K562 (cell line): ENCODE measurements at regions not wholly inside any gene's neighbourhood (a gene's known extent, or its start where the extent isn't known, plus 50 kb on each side); places are given as distances from the start of the nearest gene placed in this dataset.
A peak's percentile ranks its signal among the peaks of the same experiment; 100 is the strongest.

Experiments
- C11orf30 ChIP-seq: fragments of 450-650 bp; IDR thresholded peaks from 2 replicates; pipeline ENCODE4 v1.6.1; 2016; ENCODE audit warnings: low read depth, mild to moderate bottlenecking
- CREB1 ChIP-seq, 2 experiments: sonication (generic) in 1 of 2; formaldehyde crosslinking in 1 of 2; IDR thresholded peaks; 2 replicates each; pipeline versions ENCODE4 v1.6.1 to v1.8.0; 2012 to 2022; ENCODE audit warnings: inconsistent platforms in 1 of 2, mild to moderate bottlenecking in 1 of 2, missing genetic modification reagents in 1 of 2, moderate library complexity in 1 of 2
- CTCF ChIP-seq, 3 experiments: IDR thresholded peaks in 2 of 3; conservative IDR thresholded peaks in 1 of 3; 2 replicates each; pipeline ENCODE4 v1.5.1; 2011 to 2012; ENCODE audit warnings: low read length in 3 of 3, mild to moderate bottlenecking in 3 of 3, control low read depth in 2 of 3, improper control_type of control experiment in 1 of 3, inconsistent platforms in 1 of 3, low read depth in 1 of 3, mixed read lengths in 1 of 3, moderate library complexity in 1 of 3; ENCODE audit not compliant: insufficient read depth in 2 of 3
- DPF2 ChIP-seq: fragments of 450-650 bp; IDR thresholded peaks from 2 replicates; pipeline ENCODE4 v1.6.1; 2016
- EP400 ChIP-seq: fragments of 450-650 bp; IDR thresholded peaks from 2 replicates; pipeline ENCODE4 v1.6.1; 2017; ENCODE audit warnings: antibody characterized with exemption, mild to moderate bottlenecking, moderate library complexity
- FOXK2 ChIP-seq, 2 experiments: fragments of 450-650 bp; IDR thresholded peaks in 1 of 2; conservative IDR thresholded peaks in 1 of 2; 2 replicates each; pipeline ENCODE4 v1.6.1; 2016; ENCODE audit warnings: low read depth in 2 of 2, mild to moderate bottlenecking in 1 of 2
- HDAC1 ChIP-seq, 2 experiments: fragments of 450-650 bp; IDR thresholded peaks; 2 replicates each; pipeline ENCODE4 v1.6.1; 2016 to 2017; ENCODE audit warnings: inconsistent platforms in 1 of 2, mild to moderate bottlenecking in 1 of 2, moderate library complexity in 1 of 2
- HMBOX1 ChIP-seq: sonication (generic); IDR thresholded peaks from 2 replicates; pipeline ENCODE4 v1.6.1; 2016
- IFI16 ChIP-seq: fragments of 250-450 bp; sonication (Bioruptor Pico); IDR thresholded peaks from 2 replicates; pipeline ENCODE4 v2.1.2; 2022; ENCODE audit warnings: mild to moderate bottlenecking, inconsistent platforms
- JUND ChIP-seq, 2 experiments: IDR thresholded peaks; 2 replicates in 1 of 2; 3 replicates in 1 of 2; pipeline ENCODE4 v1.6.1; 2011; ENCODE audit warnings: borderline replicate concordance in 2 of 2, low read depth in 2 of 2, low read length in 2 of 2, improper control_type of control experiment in 1 of 2, missing biosample characterization in 1 of 2, missing genetic modification characterization in 1 of 2, missing genetic modification reagents in 1 of 2
- MEF2D ChIP-seq: conservative IDR thresholded peaks from 2 replicates; pipeline ENCODE4 v1.6.1; 2016; ENCODE audit warnings: low read depth, missing genetic modification characterization, missing compliant biosample characterization
- NKRF ChIP-seq: fragments of 450-650 bp; IDR thresholded peaks from 2 replicates; pipeline ENCODE4 v1.6.1; 2016; ENCODE audit warnings: borderline replicate concordance
- POLR2AphosphoS2 ChIP-seq: IDR thresholded peaks from 2 replicates; pipeline ENCODE4 v1.6.1; 2012; ENCODE audit warnings: low read length, improper control_type of control experiment
- SIRT6 ChIP-seq: IDR thresholded peaks from one replicate; pipeline ENCODE4 v1.6.1; 2012; ENCODE audit warnings: low read depth, mild to moderate bottlenecking, control low read depth, inconsistent platforms, low read length, moderate library complexity
- SRSF7 ChIP-seq: fragments of 200-400 bp; formaldehyde crosslinking; optimal IDR thresholded peaks from 2 replicates; pipeline ENCODE3; 2017; ENCODE audit warnings: mild to moderate bottlenecking, low read depth, low read length
- ZNF316 ChIP-seq: fragments of 450-650 bp; IDR thresholded peaks from 2 replicates; pipeline ENCODE4 v1.6.1; 2016
- ZNF408 ChIP-seq: fragments of 250-450 bp; sonication (Bioruptor Pico); IDR thresholded peaks from 2 replicates; pipeline ENCODE4 v1.4.0; 2020; ENCODE audit warnings: low read depth, mild to moderate bottlenecking, moderate library complexity
- TF ChIP-seq, protein P1 (sequence below): fragments of 450-650 bp; IDR thresholded peaks from 2 replicates; pipeline ENCODE4 v1.6.1; 2016; ENCODE audit warnings: mild to moderate bottlenecking

- TF ChIP-seq FOXK2 (conservative IDR thresholded peaks at IDR 0.05 in 1 of 2, IDR thresholded peaks at IDR 0.05 in 1 of 2; ENCODE audit: low read depth in 2 of 2), result no peak
- TF ChIP-seq DPF2, result 0 out of 2 replicates have a peak, but pooled peaks have one; percentile 34
- TF ChIP-seq ZNF316, result 0 out of 2 replicates have a peak, but pooled peaks have one; percentile 24
- no peak for TF ChIP-seq IFI16
- no peak for TF ChIP-seq NKRF
- TF ChIP-seq, protein P1, sequence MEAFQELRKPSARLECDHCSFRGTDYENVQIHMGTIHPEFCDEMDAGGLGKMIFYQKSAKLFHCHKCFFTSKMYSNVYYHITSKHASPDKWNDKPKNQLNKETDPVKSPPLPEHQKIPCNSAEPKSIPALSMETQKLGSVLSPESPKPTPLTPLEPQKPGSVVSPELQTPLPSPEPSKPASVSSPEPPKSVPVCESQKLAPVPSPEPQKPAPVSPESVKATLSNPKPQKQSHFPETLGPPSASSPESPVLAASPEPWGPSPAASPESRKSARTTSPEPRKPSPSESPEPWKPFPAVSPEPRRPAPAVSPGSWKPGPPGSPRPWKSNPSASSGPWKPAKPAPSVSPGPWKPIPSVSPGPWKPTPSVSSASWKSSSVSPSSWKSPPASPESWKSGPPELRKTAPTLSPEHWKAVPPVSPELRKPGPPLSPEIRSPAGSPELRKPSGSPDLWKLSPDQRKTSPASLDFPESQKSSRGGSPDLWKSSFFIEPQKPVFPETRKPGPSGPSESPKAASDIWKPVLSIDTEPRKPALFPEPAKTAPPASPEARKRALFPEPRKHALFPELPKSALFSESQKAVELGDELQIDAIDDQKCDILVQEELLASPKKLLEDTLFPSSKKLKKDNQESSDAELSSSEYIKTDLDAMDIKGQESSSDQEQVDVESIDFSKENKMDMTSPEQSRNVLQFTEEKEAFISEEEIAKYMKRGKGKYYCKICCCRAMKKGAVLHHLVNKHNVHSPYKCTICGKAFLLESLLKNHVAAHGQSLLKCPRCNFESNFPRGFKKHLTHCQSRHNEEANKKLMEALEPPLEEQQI, result 0 out of 2 replicates have a peak, but pooled peaks have one; percentile 42
- no peak for TF ChIP-seq ZNF408 (CRISPR knock-in tag)
- peak; percentile 78 for TF ChIP-seq JUND (IDR thresholded peaks at IDR 0.05; ENCODE audit: borderline replicate concordance, low read depth, low read length)
- TF ChIP-seq JUND (tag; IDR thresholded peaks at IDR 0.05; ENCODE audit: borderline replicate concordance, low read depth, low read length), result 0 out of 3 replicates have a peak, but pooled peaks have one; percentile 79
- peak; percentile 80 for TF ChIP-seq HMBOX1
- peak; percentile 83 to 90 (median 87) for TF ChIP-seq CTCF (IDR thresholded peaks at IDR 0.05 in 2 of 3, conservative IDR thresholded peaks at IDR 0.05 in 1 of 3; ENCODE audit: insufficient read depth in 2 of 3, low read depth in 1 of 3, low read length in 3 of 3)
- TF ChIP-seq C11orf30, result peak; percentile 55; the same call in 1 of the 2 replicates
- TF ChIP-seq SIRT6, result no peak
- no peak for TF ChIP-seq HDAC1 (IDR thresholded peaks at IDR 0.05)
- TF ChIP-seq MEF2D, result no peak
- TF ChIP-seq POLR2AphosphoS2, result no peak
- no peak for TF ChIP-seq SRSF7
- peak; percentile 73 for TF ChIP-seq CREB1 (IDR thresholded peaks at IDR 0.05)
- peak; percentile 79 for TF ChIP-seq CREB1 (CRISPR knock-in tag; IDR thresholded peaks at IDR 0.05)
- peak; percentile 4; the same call in 1 of the 2 replicates for TF ChIP-seq EP400
Measured at GRCh38 chr6:28771401-28772267, 152.2 kb downstream of the TRIM27 start (continued).
